ENCODE measurements at regions not wholly inside any gene's neighbourhood (a gene's known extent, or its start where the extent isn't known, plus 50 kb on each side); places are given as distances from the start of the nearest gene placed in this dataset.

GRCh38 chr4:126328914-126329313 is 1014.2 kb downstream of the FAT4 start:
- Histone ChIP-seq H3K4me3 (ENCODE audit: low read length) (no peak overlapping the region), H3K27ac (ENCODE audit: low read length) (no peak overlapping the region), H4K20me1 (ENCODE audit: insufficient read depth, low read length) (no peaks in the 10 kb centered on the region), H2AFZ (ENCODE audit: low read depth, low read length) (no peak overlapping the region), H3K27me3 (ENCODE audit: low read depth, low read length) (no peaks in the 10 kb centered on the region), H3K79me2 (ENCODE audit: low read length) (no peaks in the 10 kb centered on the region), H3K9ac (ENCODE audit: low read length) (no peak overlapping the region), H3K9me3 (ENCODE audit: insufficient read depth, low read length) (no peaks in the 10 kb centered on the region), H3K36me3 (replicated peaks; ENCODE audit: low read depth, low read length) (no peaks in the 10 kb centered on the region), H3K4me1 (ENCODE audit: low read length) (no peaks in the 10 kb centered on the region), H3K4me2 (ENCODE audit: low read length) (no peak overlapping the region)
- no peak for TF ChIP-seq EZH2phosphoT487 (IDR thresholded peaks at IDR 0.05; ENCODE audit: low read depth)
- TF ChIP-seq, protein P1, sequence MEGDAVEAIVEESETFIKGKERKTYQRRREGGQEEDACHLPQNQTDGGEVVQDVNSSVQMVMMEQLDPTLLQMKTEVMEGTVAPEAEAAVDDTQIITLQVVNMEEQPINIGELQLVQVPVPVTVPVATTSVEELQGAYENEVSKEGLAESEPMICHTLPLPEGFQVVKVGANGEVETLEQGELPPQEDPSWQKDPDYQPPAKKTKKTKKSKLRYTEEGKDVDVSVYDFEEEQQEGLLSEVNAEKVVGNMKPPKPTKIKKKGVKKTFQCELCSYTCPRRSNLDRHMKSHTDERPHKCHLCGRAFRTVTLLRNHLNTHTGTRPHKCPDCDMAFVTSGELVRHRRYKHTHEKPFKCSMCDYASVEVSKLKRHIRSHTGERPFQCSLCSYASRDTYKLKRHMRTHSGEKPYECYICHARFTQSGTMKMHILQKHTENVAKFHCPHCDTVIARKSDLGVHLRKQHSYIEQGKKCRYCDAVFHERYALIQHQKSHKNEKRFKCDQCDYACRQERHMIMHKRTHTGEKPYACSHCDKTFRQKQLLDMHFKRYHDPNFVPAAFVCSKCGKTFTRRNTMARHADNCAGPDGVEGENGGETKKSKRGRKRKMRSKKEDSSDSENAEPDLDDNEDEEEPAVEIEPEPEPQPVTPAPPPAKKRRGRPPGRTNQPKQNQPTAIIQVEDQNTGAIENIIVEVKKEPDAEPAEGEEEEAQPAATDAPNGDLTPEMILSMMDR (IDR thresholded peaks at IDR 0.05; ENCODE audit: low read depth, low read length), result no peak

DNA sequence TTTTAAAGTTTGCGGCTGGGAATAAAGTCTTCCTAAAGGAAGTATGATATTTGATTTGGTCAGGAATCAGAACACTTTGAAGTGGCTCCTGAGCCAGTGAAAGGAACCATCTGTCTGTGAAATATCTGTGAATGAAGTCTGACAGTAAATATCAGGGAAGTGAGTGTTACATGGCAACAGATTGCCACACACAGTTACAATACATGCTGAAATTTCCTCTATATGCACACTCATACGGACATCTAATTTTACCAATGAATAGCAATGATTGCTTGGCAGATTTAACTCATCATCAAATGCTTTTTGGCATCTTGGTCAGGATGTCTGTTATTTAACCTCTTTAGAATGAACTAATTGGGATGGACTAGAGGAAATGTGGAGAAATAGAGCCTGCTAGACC is 1023.8 kb downstream of the FAT4 start:
- H3K4me2 ChIP-seq (ENCODE audit: low read length), result no peak overlapping the region
- H3K27ac ChIP-seq (ENCODE audit: low read length), result no peak overlapping the region

GRCh38 chr4:126341927-126342326 is 1027.2 kb downstream of the FAT4 start:
- no peaks in the 10 kb centered on the region for H3K36me3 ChIP-seq (replicated peaks; ENCODE audit: low read depth, low read length)
- no peak overlapping the region for H3K4me3 ChIP-seq (ENCODE audit: low read length)
- H3K9me3 ChIP-seq (ENCODE audit: insufficient read depth, low read length), result no peaks in the 10 kb centered on the region
- no peaks in the 10 kb centered on the region for H3K4me1 ChIP-seq (ENCODE audit: low read length)
- TF ChIP-seq, protein P1 (IDR thresholded peaks at IDR 0.05; ENCODE audit: low read depth, low read length), result no peak
- TF ChIP-seq EZH2phosphoT487 (IDR thresholded peaks at IDR 0.05; ENCODE audit: low read depth), result no peak
- no peak overlapping the region for H3K4me2 ChIP-seq (ENCODE audit: low read length)
- no peak overlapping the region for H3K9ac ChIP-seq (ENCODE audit: low read length)
- no peak overlapping the region for H3K27ac ChIP-seq (ENCODE audit: low read length)
- no peaks in the 10 kb centered on the region for H3K79me2 ChIP-seq (ENCODE audit: low read length)
- no peaks in the 10 kb centered on the region for H4K20me1 ChIP-seq (ENCODE audit: insufficient read depth, low read length)
- no peak overlapping the region for H2AFZ ChIP-seq (ENCODE audit: low read depth, low read length)
- no peaks in the 10 kb centered on the region for H3K27me3 ChIP-seq (ENCODE audit: low read depth, low read length)

More for the DNA sequence above, 1023.8 kb downstream of the FAT4 start:
- no peak overlapping the region for H3K4me3 ChIP-seq (ENCODE audit: low read length)
- H3K27me3 ChIP-seq (ENCODE audit: low read depth, low read length), result no peaks in the 10 kb centered on the region
- H3K4me1 ChIP-seq (ENCODE audit: low read length), result no peaks in the 10 kb centered on the region
- TF ChIP-seq EZH2phosphoT487 (IDR thresholded peaks at IDR 0.05; ENCODE audit: low read depth), result no peak
- H3K79me2 ChIP-seq (ENCODE audit: low read length), result no peaks in the 10 kb centered on the region
- no peaks in the 10 kb centered on the region for H3K9me3 ChIP-seq (ENCODE audit: insufficient read depth, low read length)
- H4K20me1 ChIP-seq (ENCODE audit: insufficient read depth, low read length), result no peaks in the 10 kb centered on the region
- H3K9ac ChIP-seq (ENCODE audit: low read length), result no peak overlapping the region
- no peaks in the 10 kb centered on the region for H3K36me3 ChIP-seq (replicated peaks; ENCODE audit: low read depth, low read length)
- H2AFZ ChIP-seq (ENCODE audit: low read depth, low read length), result no peak overlapping the region

DNA sequence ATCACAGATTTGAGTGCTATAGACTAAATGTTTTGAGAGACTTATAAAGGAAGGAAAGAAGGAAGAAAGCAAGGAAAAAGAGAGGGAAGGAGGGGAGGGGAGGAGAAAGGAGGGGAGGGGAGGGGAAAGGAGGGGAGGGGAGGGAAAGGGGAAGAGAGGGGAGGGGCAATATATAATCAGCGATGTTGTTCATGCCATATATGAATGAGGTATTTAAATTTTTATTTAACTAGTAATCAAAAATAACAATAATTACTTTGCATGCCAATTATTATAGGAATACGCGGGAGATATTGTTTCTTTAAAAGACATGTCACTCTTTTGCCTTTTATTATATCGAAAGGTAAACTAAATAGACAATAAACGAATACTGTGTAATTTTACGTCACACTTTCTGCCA is 1029.7 kb downstream of the FAT4 start:
- no peak overlapping the region for H3K4me3 ChIP-seq (ENCODE audit: low read length)
- no peak for TF ChIP-seq EZH2phosphoT487 (IDR thresholded peaks at IDR 0.05; ENCODE audit: low read depth)
- TF ChIP-seq, protein P1 (IDR thresholded peaks at IDR 0.05; ENCODE audit: low read depth, low read length), result no peak
- no peaks in the 10 kb centered on the region for H3K79me2 ChIP-seq (ENCODE audit: low read length)
- no peak overlapping the region for H3K4me2 ChIP-seq (ENCODE audit: low read length)
- no peaks in the 10 kb centered on the region for H3K36me3 ChIP-seq (replicated peaks; ENCODE audit: low read depth, low read length)
- H3K27ac ChIP-seq (ENCODE audit: low read length), result no peak overlapping the region
- H4K20me1 ChIP-seq (ENCODE audit: insufficient read depth, low read length), result no peaks in the 10 kb centered on the region
- no peaks in the 10 kb centered on the region for H3K4me1 ChIP-seq (ENCODE audit: low read length)
- no peaks in the 10 kb centered on the region for H3K27me3 ChIP-seq (ENCODE audit: low read depth, low read length)
- H3K9me3 ChIP-seq (ENCODE audit: insufficient read depth, low read length), result no peaks in the 10 kb centered on the region
- H3K9ac ChIP-seq (ENCODE audit: low read length), result no peak overlapping the region
- no peak overlapping the region for H2AFZ ChIP-seq (ENCODE audit: low read depth, low read length)

DNA sequence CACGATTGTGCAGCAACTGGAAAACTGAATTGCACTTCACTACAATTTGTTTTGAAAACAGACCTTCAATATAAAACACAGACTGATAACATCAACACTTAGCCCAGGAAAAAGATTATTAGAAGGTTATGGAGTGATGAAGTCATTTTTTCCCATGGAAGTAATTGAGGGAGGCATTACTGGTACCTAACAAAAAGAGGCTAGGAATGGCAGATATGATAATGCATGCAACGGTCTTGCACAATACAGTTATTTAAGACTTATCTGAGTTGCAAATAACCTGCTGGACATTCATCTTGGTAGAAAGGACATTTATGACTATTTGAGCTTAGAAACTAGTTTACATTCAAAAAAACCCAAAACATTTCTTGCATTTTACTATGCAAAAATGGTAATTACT is 1031.9 kb downstream of the FAT4 start:
- Histone ChIP-seq H3K4me2 (ENCODE audit: low read length) (no peak overlapping the region), H3K4me3 (ENCODE audit: low read length) (no peak overlapping the region), H3K9me3 (ENCODE audit: insufficient read depth, low read length) (no peaks in the 10 kb centered on the region), H2AFZ (ENCODE audit: low read depth, low read length) (no peak overlapping the region), H3K27ac (ENCODE audit: low read length) (no peak overlapping the region), H3K79me2 (ENCODE audit: low read length) (no peaks in the 10 kb centered on the region), H4K20me1 (ENCODE audit: insufficient read depth, low read length) (no peaks in the 10 kb centered on the region), H3K36me3 (replicated peaks; ENCODE audit: low read depth, low read length) (no peaks in the 10 kb centered on the region), H3K4me1 (ENCODE audit: low read length) (no peaks in the 10 kb centered on the region), H3K9ac (ENCODE audit: low read length) (no peak overlapping the region), H3K27me3 (ENCODE audit: low read depth, low read length) (no peaks in the 10 kb centered on the region)
- TF ChIP-seq, protein P1 (IDR thresholded peaks at IDR 0.05; ENCODE audit: low read depth, low read length), result no peak
- TF ChIP-seq EZH2phosphoT487 (IDR thresholded peaks at IDR 0.05; ENCODE audit: low read depth), result no peak
